PC-9 (cell line): ENCODE measurements at regions not wholly inside any gene's neighbourhood (a gene's known extent, or its start where the extent isn't known, plus 50 kb on each side); places are given as distances from the start of the nearest gene placed in this dataset.

ENCODE experiments used
- EZH2 ChIP-seq: fragments of 200-600 bp; sonication (generic); IDR thresholded peaks from 2 replicates; pipeline ENCODE4 v1.8.0; 2017; ENCODE audit warnings: antibody characterized with exemption, low read depth
- TF ChIP-seq, protein P1 (sequence below): fragments of 200-600 bp; sonication (generic); conservative IDR thresholded peaks from 2 replicates; pipeline ENCODE4 v1.6.1; 2017; ENCODE audit warnings: mixed run types, antibody characterized with exemption, mild to moderate bottlenecking, moderate library complexity

- TF ChIP-seq, protein P1, sequence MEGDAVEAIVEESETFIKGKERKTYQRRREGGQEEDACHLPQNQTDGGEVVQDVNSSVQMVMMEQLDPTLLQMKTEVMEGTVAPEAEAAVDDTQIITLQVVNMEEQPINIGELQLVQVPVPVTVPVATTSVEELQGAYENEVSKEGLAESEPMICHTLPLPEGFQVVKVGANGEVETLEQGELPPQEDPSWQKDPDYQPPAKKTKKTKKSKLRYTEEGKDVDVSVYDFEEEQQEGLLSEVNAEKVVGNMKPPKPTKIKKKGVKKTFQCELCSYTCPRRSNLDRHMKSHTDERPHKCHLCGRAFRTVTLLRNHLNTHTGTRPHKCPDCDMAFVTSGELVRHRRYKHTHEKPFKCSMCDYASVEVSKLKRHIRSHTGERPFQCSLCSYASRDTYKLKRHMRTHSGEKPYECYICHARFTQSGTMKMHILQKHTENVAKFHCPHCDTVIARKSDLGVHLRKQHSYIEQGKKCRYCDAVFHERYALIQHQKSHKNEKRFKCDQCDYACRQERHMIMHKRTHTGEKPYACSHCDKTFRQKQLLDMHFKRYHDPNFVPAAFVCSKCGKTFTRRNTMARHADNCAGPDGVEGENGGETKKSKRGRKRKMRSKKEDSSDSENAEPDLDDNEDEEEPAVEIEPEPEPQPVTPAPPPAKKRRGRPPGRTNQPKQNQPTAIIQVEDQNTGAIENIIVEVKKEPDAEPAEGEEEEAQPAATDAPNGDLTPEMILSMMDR = no peak
- TF ChIP-seq EZH2 = no peak
Observed at GRCh38 chr9:107188376-107188775, 94.7 kb upstream of the RAD23B start.
